RWPE2 (cell line): ENCODE measurements at regions not wholly inside any gene's neighbourhood (a gene's known extent, or its start where the extent isn't known, plus 50 kb on each side); places are given as distances from the start of the nearest gene placed in this dataset.

ENCODE experiments used
- ATAC-seq: fragments of 200-7000 bp; cut with Tn5 transposase; 3 replicates; pipeline ENCODE4 v1.9.1; 2021; ENCODE audit warnings: low read depth
- DNase-seq: peaks from one replicate; pipeline ENCODE4 v3.0.0-alpha.2; 2020; ENCODE audit warnings: low spot score
- H3K27ac ChIP-seq: fragments of 450-650 bp; 2 replicates; pipeline ENCODE4 v1.5.1; 2017; ENCODE audit warnings: mild to moderate bottlenecking; ENCODE audit not compliant: poor library complexity, severe bottlenecking
- H3K27me3 ChIP-seq: fragments of 250-450 bp; sonication (Bioruptor Pico); 2 replicates; pipeline ENCODE4 v1.5.1; 2021; ENCODE audit warnings: mild to moderate bottlenecking, moderate library complexity; ENCODE audit not compliant: insufficient read depth, poor library complexity, severe bottlenecking
- H3K36me3 ChIP-seq: fragments of 250-450 bp; sonication (Bioruptor Pico); 2 replicates; pipeline ENCODE4 v1.5.1; 2020; ENCODE audit warnings: low read depth, mild to moderate bottlenecking, moderate library complexity
- H3K4me1 ChIP-seq: fragments of 250-450 bp; sonication (Bioruptor Pico); 2 replicates; pipeline ENCODE4 v1.5.1; 2021; ENCODE audit warnings: mild to moderate bottlenecking, moderate library complexity; ENCODE audit not compliant: insufficient read depth, poor library complexity, severe bottlenecking
- H3K4me3 ChIP-seq: fragments of 250-450 bp; sonication (Bioruptor Pico); 2 replicates; pipeline ENCODE4 v1.5.1; 2021; ENCODE audit warnings: mild to moderate bottlenecking, moderate library complexity; ENCODE audit not compliant: severe bottlenecking
- H3K9me3 ChIP-seq: fragments of 250-450 bp; sonication (Bioruptor Pico); 2 replicates; pipeline ENCODE4 v1.5.1; 2021; ENCODE audit warnings: mild to moderate bottlenecking, moderate library complexity; ENCODE audit not compliant: severe bottlenecking
- TF ChIP-seq, protein P1 (sequence below): fragments of 450-650 bp; IDR thresholded peaks from one replicate; pipeline ENCODE4 v1.5.1; 2017; ENCODE audit warnings: mild to moderate bottlenecking, moderate library complexity; ENCODE audit not compliant: poor library complexity, severe bottlenecking

DNA sequence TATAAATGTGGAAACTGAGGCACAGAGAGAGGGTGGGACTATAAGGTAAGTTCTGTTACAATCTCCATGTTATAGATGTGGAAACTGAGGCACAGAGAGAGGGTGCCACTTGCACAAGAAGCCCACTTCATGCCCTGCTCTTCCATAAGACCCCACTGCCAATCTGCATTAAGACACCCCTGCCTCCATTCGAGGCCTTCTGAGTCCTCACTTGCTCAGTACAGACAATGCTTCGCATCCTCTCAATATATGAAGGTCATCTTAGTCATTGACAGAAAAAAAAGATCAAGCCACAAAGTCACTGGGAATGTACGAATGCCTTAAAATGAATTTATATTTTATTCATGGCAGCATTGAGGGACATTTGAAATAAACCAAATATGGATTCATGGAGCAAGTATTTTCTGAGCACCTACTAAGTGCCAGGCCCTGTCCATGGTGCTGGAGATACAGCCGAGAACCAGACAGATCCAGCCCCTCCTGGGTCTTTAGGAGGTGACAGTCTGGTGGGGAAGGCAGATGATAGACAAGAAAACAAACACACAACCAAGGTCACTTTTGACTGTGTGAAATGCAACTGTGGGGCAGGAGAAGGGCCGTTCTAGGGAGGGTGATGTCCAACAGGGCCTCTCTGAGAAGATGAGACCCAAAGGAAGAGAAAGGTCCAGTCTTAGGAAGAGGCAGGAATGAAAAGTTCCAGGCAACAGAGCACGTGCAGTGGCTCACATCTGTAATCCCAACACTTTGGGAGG lies 92.5 kb upstream of the PTPN1 start:
- Histone ChIP-seq H3K36me3 (no peaks in the 10 kb centered on the region), H3K4me1 (peaks cover 33% of the 10 kb centered on the region)
- TF ChIP-seq, protein P1, sequence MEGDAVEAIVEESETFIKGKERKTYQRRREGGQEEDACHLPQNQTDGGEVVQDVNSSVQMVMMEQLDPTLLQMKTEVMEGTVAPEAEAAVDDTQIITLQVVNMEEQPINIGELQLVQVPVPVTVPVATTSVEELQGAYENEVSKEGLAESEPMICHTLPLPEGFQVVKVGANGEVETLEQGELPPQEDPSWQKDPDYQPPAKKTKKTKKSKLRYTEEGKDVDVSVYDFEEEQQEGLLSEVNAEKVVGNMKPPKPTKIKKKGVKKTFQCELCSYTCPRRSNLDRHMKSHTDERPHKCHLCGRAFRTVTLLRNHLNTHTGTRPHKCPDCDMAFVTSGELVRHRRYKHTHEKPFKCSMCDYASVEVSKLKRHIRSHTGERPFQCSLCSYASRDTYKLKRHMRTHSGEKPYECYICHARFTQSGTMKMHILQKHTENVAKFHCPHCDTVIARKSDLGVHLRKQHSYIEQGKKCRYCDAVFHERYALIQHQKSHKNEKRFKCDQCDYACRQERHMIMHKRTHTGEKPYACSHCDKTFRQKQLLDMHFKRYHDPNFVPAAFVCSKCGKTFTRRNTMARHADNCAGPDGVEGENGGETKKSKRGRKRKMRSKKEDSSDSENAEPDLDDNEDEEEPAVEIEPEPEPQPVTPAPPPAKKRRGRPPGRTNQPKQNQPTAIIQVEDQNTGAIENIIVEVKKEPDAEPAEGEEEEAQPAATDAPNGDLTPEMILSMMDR = no peak

DNA sequence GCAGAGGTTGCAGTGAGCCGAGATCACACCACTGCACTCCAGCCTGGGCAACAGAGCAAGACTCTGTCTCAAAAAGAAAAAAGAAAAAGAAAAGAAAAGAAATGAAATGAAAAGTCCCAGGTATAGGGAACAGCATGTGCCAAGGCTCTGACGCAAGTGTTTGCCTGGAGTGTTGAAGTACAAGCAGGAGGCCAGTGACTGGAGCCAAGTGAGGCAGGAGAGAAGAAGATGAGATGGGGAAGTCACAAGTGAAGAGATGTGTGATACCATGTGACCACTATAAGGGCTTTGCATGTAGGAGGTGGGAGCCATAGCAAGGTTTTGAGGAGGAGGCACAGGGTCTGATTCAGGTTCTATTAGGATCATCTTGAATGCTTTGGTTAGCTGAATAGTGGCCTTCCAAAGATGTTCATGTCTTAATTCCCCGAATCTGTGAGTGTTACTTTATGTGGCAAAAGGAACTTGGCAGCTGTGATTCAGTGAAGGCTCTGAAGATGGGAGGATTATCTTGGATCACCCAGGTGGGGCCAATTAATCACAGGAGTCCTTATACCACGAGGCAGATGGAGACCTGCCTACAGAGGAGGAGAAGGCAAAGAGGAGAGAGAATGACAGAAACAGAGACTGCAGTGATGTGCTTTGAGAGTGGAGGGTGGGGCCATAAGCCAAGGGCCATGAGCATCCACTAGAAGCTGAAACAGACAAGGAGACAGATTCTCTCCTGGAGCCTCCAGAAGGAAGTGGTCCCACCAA lies 91.1 kb upstream of the PTPN1 start:
- Histone ChIP-seq H3K9me3 (peaks cover 4% of the 10 kb centered on the region), H3K4me1 (peaks cover 45% of the 10 kb centered on the region), H3K4me3 (no peak overlapping the region), H3K27me3 (no peaks in the 10 kb centered on the region), H3K36me3 (no peaks in the 10 kb centered on the region), H3K27ac (no peak overlapping the region)
- no peak for ATAC-seq
- TF ChIP-seq, protein P1 = no peak
- no peak for DNase-seq

More for the DNA sequence above, 92.5 kb upstream of the PTPN1 start:
- H3K4me3 ChIP-seq = no peak overlapping the region
- H3K9me3 ChIP-seq = peaks cover 9% of the 10 kb centered on the region
- no peak overlapping the region for H3K27ac ChIP-seq
- no peak for ATAC-seq
- no peaks in the 10 kb centered on the region for H3K27me3 ChIP-seq
- no peak for DNase-seq

DNA sequence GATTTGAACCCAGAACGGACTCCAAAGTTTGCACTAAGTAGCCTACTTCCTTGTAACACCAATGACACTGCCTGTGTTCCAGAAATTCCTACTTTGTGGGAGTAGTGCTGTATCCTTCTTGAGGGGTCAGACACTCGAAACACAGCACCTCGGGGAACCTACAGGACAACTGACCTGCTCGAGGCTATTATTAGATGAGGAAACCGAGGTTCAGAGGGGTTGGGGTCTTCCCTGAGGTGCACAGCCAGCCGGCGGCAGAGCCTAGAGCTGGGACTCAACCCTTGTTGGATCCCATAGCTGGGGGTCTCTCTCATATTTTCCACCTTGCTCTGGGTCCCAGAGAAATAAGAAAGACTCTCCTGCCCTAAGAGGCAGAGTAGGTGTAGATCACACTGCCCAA lies 89.8 kb upstream of the PTPN1 start:
- peak overlapping the region; percentile 99 for H3K27ac ChIP-seq
- DNase-seq = no peak
- H3K36me3 ChIP-seq = no peaks in the 10 kb centered on the region
- TF ChIP-seq, protein P1 = no peak
- no peak overlapping the region for H3K4me3 ChIP-seq
- H3K27me3 ChIP-seq = no peaks in the 10 kb centered on the region
- H3K9me3 ChIP-seq = peaks cover 4% of the 10 kb centered on the region
- H3K4me1 ChIP-seq = peaks cover 43% of the 10 kb centered on the region
- ATAC-seq = no peak

DNA sequence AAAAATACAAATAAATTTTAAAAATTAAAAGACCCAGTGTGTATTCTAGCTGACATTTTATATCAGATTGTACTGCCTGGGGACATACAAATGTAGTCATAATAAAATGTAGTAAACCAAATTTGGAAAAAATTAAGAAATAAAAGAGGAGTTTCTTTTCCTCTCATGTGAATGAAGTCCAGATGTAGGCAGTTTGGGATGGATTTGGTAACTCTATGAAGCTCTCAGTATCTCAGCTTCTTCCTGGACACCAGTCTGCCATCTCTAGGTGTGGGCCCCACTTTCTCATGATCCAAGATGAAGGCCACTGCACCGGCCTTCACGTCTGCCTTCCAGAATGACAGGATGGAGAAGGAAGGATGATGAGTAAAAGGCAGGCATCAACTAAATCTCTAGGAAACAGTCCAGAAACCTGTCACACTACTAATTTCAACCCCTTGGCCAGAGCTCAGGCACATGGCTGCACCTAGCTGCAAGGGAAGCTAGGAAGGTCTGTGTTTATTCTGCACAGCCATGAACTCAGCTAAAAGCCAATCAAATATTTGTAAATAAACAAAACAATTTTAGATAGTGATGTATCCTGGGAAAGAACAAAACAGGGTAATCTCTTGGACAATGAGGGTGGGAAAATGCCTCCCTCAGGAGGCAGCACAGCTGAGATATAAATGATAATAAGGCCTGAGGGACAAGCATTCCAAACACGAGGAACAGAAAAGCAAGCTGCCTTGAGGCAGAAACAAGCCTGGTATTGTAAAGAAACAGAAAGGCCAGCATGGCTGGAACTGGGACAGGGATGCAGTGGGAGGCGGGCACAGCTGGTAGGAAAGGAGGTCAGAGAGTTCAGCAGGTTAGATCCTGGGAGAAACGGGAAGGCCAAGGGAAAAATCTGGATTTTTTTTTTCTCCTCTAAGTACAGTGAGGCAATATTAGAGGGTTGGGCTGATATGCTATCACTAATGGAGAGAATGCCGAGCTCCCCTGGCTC lies 88.5 kb upstream of the PTPN1 start:
- no peaks in the 10 kb centered on the region for H3K36me3 ChIP-seq
- no peak for ATAC-seq
- H3K4me3 ChIP-seq = no peak overlapping the region
- TF ChIP-seq, protein P1 = peak; percentile 2
- H3K27me3 ChIP-seq = no peaks in the 10 kb centered on the region
- H3K27ac ChIP-seq = peak overlapping the region; percentile 99
- peaks cover 30% of the 10 kb centered on the region for H3K4me1 ChIP-seq
- no peak for DNase-seq
- H3K9me3 ChIP-seq = peaks cover 4% of the 10 kb centered on the region
